HL-60 (cell line): ENCODE measurements at regions not wholly inside any gene's neighbourhood (a gene's known extent, or its start where the extent isn't known, plus 50 kb on each side); places are given as distances from the start of the nearest gene placed in this dataset.

Source experiments
- DNase-seq, 2 experiments: peaks; one replicate each; pipeline ENCODE4 v3.0.0-alpha.2; 2010 to 2020; ENCODE audit warnings: low read depth in 1 of 2, low spot score in 1 of 2
- H3K27ac ChIP-seq: fragments of 250-450 bp; sonication (Bioruptor Pico); replicated peaks from 2 replicates; pipeline ENCODE4 v1.5.1; 2020; ENCODE audit warnings: mild to moderate bottlenecking, moderate library complexity
- H3K27me3 ChIP-seq: fragments of 250-450 bp; sonication (Bioruptor Pico); 2 replicates; pipeline ENCODE4 v1.5.1; 2021; ENCODE audit warnings: mild to moderate bottlenecking, moderate library complexity; ENCODE audit not compliant: insufficient read depth, poor library complexity, severe bottlenecking
- H3K4me3 ChIP-seq: replicated peaks from 2 replicates; pipeline ENCODE4 v1.5.1; 2011; ENCODE audit warnings: mild to moderate bottlenecking, control low read depth, low read length; ENCODE audit not compliant: insufficient read depth
- GABPA ChIP-seq: IDR thresholded peaks from 2 replicates; pipeline ENCODE4 v1.6.1; 2012; ENCODE audit warnings: low read depth
- POLR2AphosphoS5 ChIP-seq: IDR thresholded peaks from 2 replicates; pipeline ENCODE4 v1.6.1; 2012; ENCODE audit warnings: low read depth
- REST ChIP-seq: IDR thresholded peaks from 2 replicates; pipeline ENCODE4 v1.6.1; 2012; ENCODE audit warnings: low read depth; ENCODE audit not compliant: insufficient replicate concordance
- SPI1 ChIP-seq: IDR thresholded peaks from 2 replicates; pipeline ENCODE4 v1.6.1; 2012; ENCODE audit warnings: low read depth, mild to moderate bottlenecking, borderline replicate concordance
- TF ChIP-seq, protein P1 (sequence below): IDR thresholded peaks from one replicate; pipeline ENCODE4 v1.5.1; 2011; ENCODE audit warnings: low read length, control low read depth, inconsistent platforms; ENCODE audit not compliant: insufficient read depth

- TF ChIP-seq GABPA: no peak
- TF ChIP-seq SPI1: no peak
- no peak for TF ChIP-seq POLR2AphosphoS5
- no peak for TF ChIP-seq REST
- TF ChIP-seq, protein P1, sequence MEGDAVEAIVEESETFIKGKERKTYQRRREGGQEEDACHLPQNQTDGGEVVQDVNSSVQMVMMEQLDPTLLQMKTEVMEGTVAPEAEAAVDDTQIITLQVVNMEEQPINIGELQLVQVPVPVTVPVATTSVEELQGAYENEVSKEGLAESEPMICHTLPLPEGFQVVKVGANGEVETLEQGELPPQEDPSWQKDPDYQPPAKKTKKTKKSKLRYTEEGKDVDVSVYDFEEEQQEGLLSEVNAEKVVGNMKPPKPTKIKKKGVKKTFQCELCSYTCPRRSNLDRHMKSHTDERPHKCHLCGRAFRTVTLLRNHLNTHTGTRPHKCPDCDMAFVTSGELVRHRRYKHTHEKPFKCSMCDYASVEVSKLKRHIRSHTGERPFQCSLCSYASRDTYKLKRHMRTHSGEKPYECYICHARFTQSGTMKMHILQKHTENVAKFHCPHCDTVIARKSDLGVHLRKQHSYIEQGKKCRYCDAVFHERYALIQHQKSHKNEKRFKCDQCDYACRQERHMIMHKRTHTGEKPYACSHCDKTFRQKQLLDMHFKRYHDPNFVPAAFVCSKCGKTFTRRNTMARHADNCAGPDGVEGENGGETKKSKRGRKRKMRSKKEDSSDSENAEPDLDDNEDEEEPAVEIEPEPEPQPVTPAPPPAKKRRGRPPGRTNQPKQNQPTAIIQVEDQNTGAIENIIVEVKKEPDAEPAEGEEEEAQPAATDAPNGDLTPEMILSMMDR: no peak
- no peaks in the 10 kb centered on the region for H3K27me3 ChIP-seq
- no peak for DNase-seq
- H3K4me3 ChIP-seq: no peak overlapping the region
- no peak overlapping the region for H3K27ac ChIP-seq
Measured at GRCh38 chr12:124207049-124207448, 87.8 kb upstream of the RFLNA start.

DNA sequence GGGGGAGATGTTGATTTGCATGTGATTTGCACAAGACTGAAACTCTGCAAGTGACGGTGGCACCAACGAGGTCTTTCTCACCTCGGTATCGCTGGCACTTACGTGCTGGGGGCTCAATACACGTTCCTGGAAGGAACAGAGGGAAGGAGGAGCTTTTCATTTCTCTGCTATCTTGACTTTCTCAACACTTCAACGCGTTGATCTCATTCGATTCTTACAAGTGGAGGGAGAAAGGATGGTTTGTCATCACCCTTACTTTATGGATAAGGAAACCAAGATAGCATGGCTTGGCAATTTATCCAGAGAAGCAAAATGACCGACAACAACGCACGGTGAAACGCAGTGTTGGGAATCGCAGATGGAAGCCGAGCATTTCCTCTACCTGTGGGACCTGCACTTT, 87.3 kb upstream of the RFLNA start:
- TF ChIP-seq, protein P1: no peak
- TF ChIP-seq REST (no peak), SPI1 (no peak), GABPA (no peak), POLR2AphosphoS5 (no peak)
- Histone ChIP-seq H3K4me3 (no peak overlapping the region), H3K27me3 (no peaks in the 10 kb centered on the region), H3K27ac (no peak overlapping the region)
- DNase-seq: no peak

- Histone ChIP-seq H3K4me3 (no peak overlapping the region), H3K27ac (no peak overlapping the region), H3K27me3 (no peaks in the 10 kb centered on the region)
- TF ChIP-seq POLR2AphosphoS5 (no peak), SPI1 (no peak), GABPA (no peak), REST (no peak)
- TF ChIP-seq, protein P1: no peak
- DNase-seq: no peak
Measured at GRCh38 chr12:124208489-124208888, 86.4 kb upstream of the RFLNA start.
